CD4-positive, alpha-beta memory T cell (primary cell): ENCODE measurements at regions not wholly inside any gene's neighbourhood (a gene's known extent, or its start where the extent isn't known, plus 50 kb on each side); places are given as distances from the start of the nearest gene placed in this dataset.

Source experiments
- CTCF ChIA-PET: fragments of 350-600 bp; sonication (Branson Sonifier 250); formaldehyde crosslinking; loops from one replicate; lab custom pipeline; 2021; ENCODE audit warnings: inconsistent platforms; ENCODE audit not compliant: partially characterized antibody; lab: Charles Lee
- POLR2A ChIA-PET: fragments of 350-600 bp; sonication (Branson Sonifier 250); formaldehyde crosslinking; loops from one replicate; lab custom pipeline; 2021; ENCODE audit not compliant: partially characterized antibody; lab: Charles Lee
- DNase-seq, 5 donors: peaks; one replicate each; pipeline versions ENCODE4 v3.0.0 to v3.0.0-alpha.2; 2020 to 2022; ENCODE audit warnings: mixed read lengths in 1 of 5
- H3K27ac ChIP-seq: one replicate; pipeline ENCODE4 v1.7.0; 2013; ENCODE audit warnings: low read depth, low read length
- H3K27me3 ChIP-seq: 2 replicates; pipeline ENCODE4 v1.7.0; 2013; ENCODE audit warnings: mild to moderate bottlenecking, low read length, moderate library complexity; ENCODE audit not compliant: insufficient read depth
- H3K36me3 ChIP-seq: 2 replicates; pipeline ENCODE4 v1.7.0; 2013; ENCODE audit warnings: mild to moderate bottlenecking, low read length, moderate library complexity; ENCODE audit not compliant: insufficient read depth
- H3K4me1 ChIP-seq: 2 replicates; pipeline ENCODE4 v1.7.0; 2013; ENCODE audit warnings: mild to moderate bottlenecking, low read length, moderate library complexity; ENCODE audit not compliant: insufficient read depth
- H3K4me3 ChIP-seq, 2 donors: one replicate each; pipeline ENCODE4 v1.7.0; 2013; ENCODE audit warnings: low read length in 2 of 2, mild to moderate bottlenecking in 1 of 2
- H3K9me3 ChIP-seq, 2 donors: one replicate each; pipeline ENCODE4 v1.7.0; 2013; ENCODE audit warnings: low read length in 2 of 2, control low read depth in 1 of 2; ENCODE audit not compliant: control insufficient read depth in 1 of 2
- H3K27ac Mint-ChIP-seq, 7 donors: one replicate each; pipeline ENCODE4 v1.8.0; 2020 to 2021; ENCODE audit warnings: mixed read lengths in 7 of 7, mild to moderate bottlenecking in 6 of 7, inconsistent platforms in 3 of 7, moderate library complexity in 3 of 7
- H3K27me3 Mint-ChIP-seq, 2 donors: one replicate each; pipeline ENCODE4 v1.8.0; 2020 to 2021; ENCODE audit warnings: mixed read lengths in 2 of 2
- H3K36me3 Mint-ChIP-seq, 2 donors: one replicate each; pipeline ENCODE4 v1.8.0; 2020 to 2021; ENCODE audit warnings: mixed read lengths in 2 of 2, inconsistent platforms in 1 of 2, mild to moderate bottlenecking in 1 of 2
- H3K4me1 Mint-ChIP-seq, 4 donors: one replicate each; pipeline ENCODE4 v1.8.0; 2020 to 2021; ENCODE audit warnings: mixed read lengths in 4 of 4, mild to moderate bottlenecking in 1 of 4
- H3K4me3 Mint-ChIP-seq, 8 donors: one replicate each; pipeline ENCODE4 v1.8.0; 2020 to 2021; ENCODE audit warnings: mixed read lengths in 8 of 8, mild to moderate bottlenecking in 7 of 8, moderate library complexity in 6 of 8, inconsistent platforms in 3 of 8
- H3K9me3 Mint-ChIP-seq, 8 donors: one replicate each; pipeline ENCODE4 v1.8.0; 2020 to 2021; ENCODE audit warnings: mixed read lengths in 8 of 8, mild to moderate bottlenecking in 5 of 8, inconsistent platforms in 3 of 8, moderate library complexity in 1 of 8
- intact Hi-C: fragments of 100-400 bp; cut with micrococcal nuclease; formaldehyde crosslinking; loops from one replicate; pipeline ENCODE4 v1.15.1; 2023

GRCh38 chr11:97729546-97730272 lies 1291.0 kb upstream of the CNTN5 start:
- DNase-seq = no peak
- no peaks in the 10 kb centered on the region for H3K4me1 ChIP-seq
- ChIA-PET POLR2A (no interaction called here), CTCF (no interaction called here)
- intact Hi-C loops = no loop called here
- no peak overlapping the region for H3K4me3 ChIP-seq
- H3K9me3 ChIP-seq = peaks cover 0 to 4% of the 10 kb centered on the region in 2 donors
- Mint-ChIP-seq H3K4me3 (no peak overlapping the region), H3K27me3 (no peaks in the 10 kb centered on the region), H3K27ac (no peak overlapping the region), H3K4me1 (no peaks in the 10 kb centered on the region), H3K9me3 (peaks cover 0 to 23% (median 7%) of the 10 kb centered on the region in 8 donors), H3K36me3 (no peaks in the 10 kb centered on the region)
- H3K36me3 ChIP-seq = no peaks in the 10 kb centered on the region
- H3K27me3 ChIP-seq = no peaks in the 10 kb centered on the region
- no peak overlapping the region for H3K27ac ChIP-seq

GRCh38 chr11:97732011-97732632 lies 1288.6 kb upstream of the CNTN5 start:
- Histone ChIP-seq H3K4me3 (no peak overlapping the region), H3K36me3 (no peaks in the 10 kb centered on the region), H3K4me1 (no peaks in the 10 kb centered on the region), H3K27me3 (no peaks in the 10 kb centered on the region), H3K27ac (no peak overlapping the region), H3K9me3 (peaks cover 0 to 4% of the 10 kb centered on the region in 2 donors)
- CTCF ChIA-PET = no interaction called here
- Mint-ChIP-seq H3K9me3 (peaks cover 3 to 21% (median 6%) of the 10 kb centered on the region in 8 donors), H3K4me1 (no peaks in the 10 kb centered on the region), H3K27ac (no peak overlapping the region), H3K27me3 (no peaks in the 10 kb centered on the region), H3K4me3 (no peak overlapping the region), H3K36me3 (no peaks in the 10 kb centered on the region)
- POLR2A ChIA-PET = no interaction called here
- no peak for DNase-seq
- intact Hi-C loops = no loop called here

- Histone ChIP-seq H3K27ac (no peak overlapping the region), H3K4me3 (no peak overlapping the region), H3K4me1 (no peaks in the 10 kb centered on the region), H3K9me3 (no peaks in the 10 kb centered on the region), H3K36me3 (no peaks in the 10 kb centered on the region), H3K27me3 (no peaks in the 10 kb centered on the region)
- CTCF ChIA-PET = interaction anchor here (0.7 kb wide), 1 partner anchor 186 kb away, joined by 3 read pairs; no protein-coding TSS in a partner anchor
- no peaks in the 10 kb centered on the region for H3K27me3 Mint-ChIP-seq
- no peaks in the 10 kb centered on the region for H3K4me1 Mint-ChIP-seq
- POLR2A ChIA-PET = no interaction called here
- no peak overlapping the region for H3K27ac Mint-ChIP-seq
- DNase-seq = no peak
- no peak overlapping the region for H3K4me3 Mint-ChIP-seq
- H3K36me3 Mint-ChIP-seq = no peaks in the 10 kb centered on the region
- intact Hi-C loops = no loop called here
- H3K9me3 Mint-ChIP-seq = peaks cover 5 to 25% (median 14%) of the 10 kb centered on the region in 8 donors
Observed at GRCh38 chr11:97738751-97739150, 1282.0 kb upstream of the CNTN5 start.

- H3K4me1 Mint-ChIP-seq = no peaks in the 10 kb centered on the region
Observed at GRCh38 chr11:97739932-97740800, 1280.6 kb upstream of the CNTN5 start.

GRCh38 chr11:97740801-97741151 lies 1280.0 kb upstream of the CNTN5 start:
- H3K4me3 Mint-ChIP-seq = no peak overlapping the region
- CTCF ChIA-PET = no interaction called here
- Histone ChIP-seq H3K36me3 (no peaks in the 10 kb centered on the region), H3K27ac (no peak overlapping the region), H3K4me1 (no peaks in the 10 kb centered on the region), H3K4me3 (no peak overlapping the region), H3K9me3 (no peaks in the 10 kb centered on the region), H3K27me3 (no peaks in the 10 kb centered on the region)
- no peaks in the 10 kb centered on the region for H3K27me3 Mint-ChIP-seq
- no peaks in the 10 kb centered on the region for H3K4me1 Mint-ChIP-seq
- POLR2A ChIA-PET = no interaction called here
- intact Hi-C loops = no loop called here
- H3K36me3 Mint-ChIP-seq = no peaks in the 10 kb centered on the region
- DNase-seq = no peak
- peaks cover 5 to 26% (median 14%) of the 10 kb centered on the region in 8 donors for H3K9me3 Mint-ChIP-seq
- no peak overlapping the region for H3K27ac Mint-ChIP-seq

More at GRCh38 chr11:97739932-97740800, 1280.6 kb upstream of the CNTN5 start:
- Mint-ChIP-seq H3K27me3 (no peaks in the 10 kb centered on the region), H3K36me3 (no peaks in the 10 kb centered on the region), H3K9me3 (peaks cover 5 to 25% (median 14%) of the 10 kb centered on the region in 8 donors), H3K4me3 (no peak overlapping the region), H3K27ac (no peak overlapping the region)
- no peaks in the 10 kb centered on the region for H3K4me1 ChIP-seq
- H3K4me3 ChIP-seq = no peak overlapping the region
- DNase-seq = no peak
- H3K27me3 ChIP-seq = no peaks in the 10 kb centered on the region
- no peak overlapping the region for H3K27ac ChIP-seq
- H3K9me3 ChIP-seq = no peaks in the 10 kb centered on the region
- intact Hi-C loops = no loop called here
- H3K36me3 ChIP-seq = no peaks in the 10 kb centered on the region
- ChIA-PET POLR2A (no interaction called here), CTCF (no interaction called here)

GRCh38 chr11:97742717-97743116 lies 1278.0 kb upstream of the CNTN5 start:
- POLR2A ChIA-PET = no interaction called here
- no peaks in the 10 kb centered on the region for H3K27me3 Mint-ChIP-seq
- Histone ChIP-seq H3K9me3 (no peaks in the 10 kb centered on the region), H3K4me1 (no peaks in the 10 kb centered on the region), H3K36me3 (no peaks in the 10 kb centered on the region), H3K27me3 (no peaks in the 10 kb centered on the region), H3K4me3 (no peak overlapping the region), H3K27ac (no peak overlapping the region)
- no peaks in the 10 kb centered on the region for H3K4me1 Mint-ChIP-seq
- no peak overlapping the region for H3K27ac Mint-ChIP-seq
- intact Hi-C loops = no loop called here
- no peak for DNase-seq
- CTCF ChIA-PET = no interaction called here
- no peak overlapping the region for H3K4me3 Mint-ChIP-seq
- H3K9me3 Mint-ChIP-seq = peaks cover 4 to 27% (median 10%) of the 10 kb centered on the region in 8 donors
- H3K36me3 Mint-ChIP-seq = no peaks in the 10 kb centered on the region

- Mint-ChIP-seq H3K27ac (no peak overlapping the region), H3K4me3 (no peak overlapping the region), H3K27me3 (no peaks in the 10 kb centered on the region), H3K9me3 (peaks cover 4 to 27% (median 10%) of the 10 kb centered on the region in 8 donors), H3K36me3 (no peaks in the 10 kb centered on the region), H3K4me1 (no peaks in the 10 kb centered on the region)
- Histone ChIP-seq H3K27me3 (no peaks in the 10 kb centered on the region), H3K27ac (no peak overlapping the region), H3K4me3 (no peak overlapping the region), H3K9me3 (no peaks in the 10 kb centered on the region), H3K36me3 (no peaks in the 10 kb centered on the region), H3K4me1 (no peaks in the 10 kb centered on the region)
- no peak for DNase-seq
- ChIA-PET POLR2A (no interaction called here), CTCF (no interaction called here)
- intact Hi-C loops = no loop called here
Observed at GRCh38 chr11:97743205-97743742, 1277.5 kb upstream of the CNTN5 start.
